Endodermal cell (in vitro differentiated cells): ENCODE measurements at regions not wholly inside any gene's neighbourhood (a gene's known extent, or its start where the extent isn't known, plus 50 kb on each side); places are given as distances from the start of the nearest gene placed in this dataset.

Experiments
- DNase-seq: peaks from one replicate; pipeline ENCODE4 v3.0.0-alpha.2; 2017
- H3K27ac ChIP-seq: 2 replicates; pipeline ENCODE4 v1.5.1; 2013; ENCODE audit warnings: mild to moderate bottlenecking, low read depth, low read length, moderate library complexity
- H3K27me3 ChIP-seq: 2 replicates; pipeline ENCODE4 v1.6.1; 2013; ENCODE audit warnings: mild to moderate bottlenecking, low read length, moderate library complexity; ENCODE audit not compliant: insufficient read depth, control insufficient read depth, poor library complexity, severe bottlenecking
- H3K36me3 ChIP-seq: 2 replicates; pipeline ENCODE4 v1.7.0; 2013; ENCODE audit warnings: mild to moderate bottlenecking, low read length, moderate library complexity; ENCODE audit not compliant: control insufficient read depth, insufficient read depth
- H3K4me1 ChIP-seq: one replicate; pipeline ENCODE4 v1.7.0; 2013; ENCODE audit warnings: low read length; ENCODE audit not compliant: control insufficient read depth, insufficient read depth
- H3K4me3 ChIP-seq: 2 replicates; pipeline ENCODE4 v1.5.1; 2013; ENCODE audit warnings: mild to moderate bottlenecking, low read length, moderate library complexity
- H3K9ac ChIP-seq: 2 replicates; pipeline ENCODE4 v1.6.1; 2013; ENCODE audit warnings: mild to moderate bottlenecking, low read length, moderate library complexity; ENCODE audit not compliant: poor library complexity, severe bottlenecking; ENCODE audit errors: extremely low read depth
- H3K9me3 ChIP-seq: 2 replicates; pipeline ENCODE4 v1.6.1; 2013; ENCODE audit warnings: mild to moderate bottlenecking, low read length, moderate library complexity; ENCODE audit not compliant: control insufficient read depth
- H3K27ac Mint-ChIP-seq: 2 replicates; pipeline ENCODE4 v1.8.0; 2020; ENCODE audit warnings: mixed read lengths
- H3K27me3 Mint-ChIP-seq: 2 replicates; pipeline ENCODE4 v1.8.0; 2021; ENCODE audit warnings: mild to moderate bottlenecking, mixed read lengths; ENCODE audit not compliant: insufficient read depth
- H3K36me3 Mint-ChIP-seq: 2 replicates; pipeline ENCODE4 v1.8.0; 2020; ENCODE audit warnings: low read depth, mixed read lengths
- H3K4me1 Mint-ChIP-seq: 2 replicates; pipeline ENCODE4 v1.8.0; 2020; ENCODE audit warnings: mixed read lengths
- H3K4me3 Mint-ChIP-seq: 2 replicates; pipeline ENCODE4 v1.8.0; 2020; ENCODE audit warnings: mild to moderate bottlenecking, moderate library complexity, mixed read lengths
- H3K9me3 Mint-ChIP-seq: 2 replicates; pipeline ENCODE4 v1.8.0; 2020; ENCODE audit warnings: mild to moderate bottlenecking, mixed read lengths
- WGBS, 2 experiments: methylation state at CpG; one replicate each; pipeline versions ENCODE4 v1.1.5 to v1.1.7; 2013; ENCODE audit warnings: missing lambda C conversion rate in 2 of 2, mixed read lengths in 1 of 2; ENCODE audit not compliant: insufficient coverage in 1 of 2, insufficient read length in 1 of 2; 5-methylcytosine and 5-hydroxymethylcytosine counted together
- TF ChIP-seq, protein P1 (sequence below): fragments of 200-600 bp; sonication (generic); conservative IDR thresholded peaks from 2 replicates; pipeline ENCODE4 v1.5.0; 2021; ENCODE audit warnings: antibody characterized with exemption, mild to moderate bottlenecking

DNA sequence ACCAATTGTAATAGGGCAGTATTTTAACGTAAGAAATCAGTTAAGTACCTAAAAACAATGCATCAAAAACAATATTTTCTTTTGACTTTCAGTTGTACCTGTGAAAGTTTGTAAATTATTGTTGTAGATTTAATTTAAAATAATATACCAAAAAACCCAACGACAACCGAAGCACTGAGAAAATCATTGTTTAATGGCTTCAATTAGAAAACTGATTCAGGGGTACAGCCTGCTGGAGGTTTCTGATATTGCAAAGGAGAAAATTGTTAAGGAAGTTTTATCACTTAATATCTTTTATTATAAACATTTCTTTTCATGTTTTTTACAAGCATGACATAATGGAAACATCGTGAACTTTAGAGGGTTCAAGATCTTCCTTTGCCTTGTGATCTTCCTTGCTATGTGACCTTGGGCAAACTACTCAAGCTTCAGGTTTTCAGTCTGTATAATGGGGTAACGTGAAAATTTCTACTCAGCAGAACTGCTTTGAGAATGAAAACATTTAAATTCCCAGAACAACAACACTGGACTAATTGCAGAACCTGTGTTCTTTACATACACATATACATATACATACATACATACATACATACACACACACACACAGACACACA lies 76.3 kb upstream of the GLS start:
- Mint-ChIP-seq H3K27me3 (no peaks in the 10 kb centered on the region), H3K27ac (no peak overlapping the region), H3K4me1 (peaks cover 16% of the 10 kb centered on the region), H3K9me3 (no peaks in the 10 kb centered on the region), H3K36me3 (no peaks in the 10 kb centered on the region), H3K4me3 (no peak overlapping the region)
- 82 to 83% methylated on average over 2 to 3 of the region's 5 CpGs for WGBS, 2 experiments
- no peaks in the 10 kb centered on the region for H3K27me3 ChIP-seq
- TF ChIP-seq, protein P1, sequence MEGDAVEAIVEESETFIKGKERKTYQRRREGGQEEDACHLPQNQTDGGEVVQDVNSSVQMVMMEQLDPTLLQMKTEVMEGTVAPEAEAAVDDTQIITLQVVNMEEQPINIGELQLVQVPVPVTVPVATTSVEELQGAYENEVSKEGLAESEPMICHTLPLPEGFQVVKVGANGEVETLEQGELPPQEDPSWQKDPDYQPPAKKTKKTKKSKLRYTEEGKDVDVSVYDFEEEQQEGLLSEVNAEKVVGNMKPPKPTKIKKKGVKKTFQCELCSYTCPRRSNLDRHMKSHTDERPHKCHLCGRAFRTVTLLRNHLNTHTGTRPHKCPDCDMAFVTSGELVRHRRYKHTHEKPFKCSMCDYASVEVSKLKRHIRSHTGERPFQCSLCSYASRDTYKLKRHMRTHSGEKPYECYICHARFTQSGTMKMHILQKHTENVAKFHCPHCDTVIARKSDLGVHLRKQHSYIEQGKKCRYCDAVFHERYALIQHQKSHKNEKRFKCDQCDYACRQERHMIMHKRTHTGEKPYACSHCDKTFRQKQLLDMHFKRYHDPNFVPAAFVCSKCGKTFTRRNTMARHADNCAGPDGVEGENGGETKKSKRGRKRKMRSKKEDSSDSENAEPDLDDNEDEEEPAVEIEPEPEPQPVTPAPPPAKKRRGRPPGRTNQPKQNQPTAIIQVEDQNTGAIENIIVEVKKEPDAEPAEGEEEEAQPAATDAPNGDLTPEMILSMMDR = peak; percentile 77
- no peaks in the 10 kb centered on the region for H3K9me3 ChIP-seq
- H3K9ac ChIP-seq = no peak overlapping the region
- no peaks in the 10 kb centered on the region for H3K36me3 ChIP-seq
- no peak overlapping the region for H3K27ac ChIP-seq
- peaks cover 3% of the 10 kb centered on the region for H3K4me1 ChIP-seq
- no peak for DNase-seq
- H3K4me3 ChIP-seq = no peak overlapping the region

DNA sequence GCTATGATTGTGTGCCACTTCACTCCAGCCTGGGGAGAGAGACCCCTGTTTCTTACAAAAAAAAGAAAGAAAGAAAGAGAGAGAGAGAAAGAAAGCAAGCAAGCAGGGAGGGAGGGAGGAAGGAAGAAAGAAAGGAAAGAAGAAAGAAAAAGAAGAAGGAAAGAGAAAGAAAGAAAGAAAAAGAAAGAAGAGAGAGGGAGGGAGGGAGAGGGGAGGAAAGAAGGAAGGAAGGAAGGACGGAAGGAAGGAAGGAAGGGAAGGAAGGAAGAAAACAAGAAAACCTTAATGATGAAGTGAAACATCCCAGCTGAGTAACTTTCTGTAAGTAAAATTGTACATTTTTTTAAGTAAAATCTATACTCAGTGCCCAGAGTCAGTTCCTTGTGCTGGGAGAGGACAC lies 75.5 kb upstream of the GLS start:
- no peak for DNase-seq
- peaks cover 1% of the 10 kb centered on the region for H3K4me1 ChIP-seq
- H3K36me3 ChIP-seq = no peaks in the 10 kb centered on the region
- no peak overlapping the region for H3K4me3 Mint-ChIP-seq
- H3K36me3 Mint-ChIP-seq = no peaks in the 10 kb centered on the region
- H3K9me3 Mint-ChIP-seq = no peaks in the 10 kb centered on the region
- H3K4me3 ChIP-seq = no peak overlapping the region
- H3K27ac ChIP-seq = no peak overlapping the region
- H3K9me3 ChIP-seq = no peaks in the 10 kb centered on the region
- TF ChIP-seq, protein P1 = no peak
- no peaks in the 10 kb centered on the region for H3K27me3 ChIP-seq
- H3K27ac Mint-ChIP-seq = no peak overlapping the region
- peaks cover 13% of the 10 kb centered on the region for H3K4me1 Mint-ChIP-seq
- no peaks in the 10 kb centered on the region for H3K27me3 Mint-ChIP-seq
- 91 to 100% methylated on average over 1 of the region's 1 CpG for whole genome bisulfite sequencing, 2 experiments
- H3K9ac ChIP-seq = no peak overlapping the region

DNA sequence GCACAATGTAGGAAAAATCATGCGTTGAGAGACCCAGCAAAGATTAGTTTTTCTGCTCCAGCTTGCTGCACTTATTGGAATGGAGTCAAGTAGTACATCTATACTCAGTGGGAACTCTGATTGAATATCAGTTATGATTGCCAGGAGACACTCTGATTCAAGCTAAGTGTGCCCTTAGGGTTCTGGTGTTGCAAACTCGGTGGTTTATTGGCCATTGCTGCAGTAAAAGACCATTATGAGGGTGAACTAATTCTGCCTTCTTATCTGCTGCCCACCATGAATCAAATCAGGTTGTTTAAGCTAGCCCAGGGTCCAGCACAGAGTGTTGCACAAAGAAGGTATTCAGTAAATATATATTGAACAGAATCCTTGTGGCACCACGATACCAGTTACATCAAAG lies 74.8 kb upstream of the GLS start:
- no peak overlapping the region for H3K9ac ChIP-seq
- Mint-ChIP-seq H3K4me3 (no peak overlapping the region), H3K4me1 (peaks cover 9% of the 10 kb centered on the region), H3K36me3 (no peaks in the 10 kb centered on the region), H3K27me3 (no peaks in the 10 kb centered on the region), H3K27ac (no peak overlapping the region), H3K9me3 (no peaks in the 10 kb centered on the region)
- H3K4me3 ChIP-seq = no peak overlapping the region
- TF ChIP-seq, protein P1 = no peak
- H3K27me3 ChIP-seq = no peaks in the 10 kb centered on the region
- no peaks in the 10 kb centered on the region for H3K9me3 ChIP-seq
- 83 to 94% methylated on average over 3 of the region's 3 CpGs for WGBS, 2 experiments
- no peaks in the 10 kb centered on the region for H3K4me1 ChIP-seq
- no peak for DNase-seq
- no peaks in the 10 kb centered on the region for H3K36me3 ChIP-seq
- H3K27ac ChIP-seq = no peak overlapping the region
